ENCODE measurements at regions not wholly inside any gene's neighbourhood (a gene's known extent, or its start where the extent isn't known, plus 50 kb on each side); places are given as distances from the start of the nearest gene placed in this dataset.

GRCh38 chr5:158275511-158275910 lies 416.6 kb upstream of the CLINT1 start:
- no peaks in the 10 kb centered on the region for H3K9me3 ChIP-seq (ENCODE audit: insufficient read depth, low read depth)
- H3K36me3 ChIP-seq (ENCODE audit: low read depth): no peaks in the 10 kb centered on the region
- no peak overlapping the region for H3K4me3 ChIP-seq
- no peak overlapping the region for H2AFZ ChIP-seq
- H3K9me2 ChIP-seq (ENCODE audit: insufficient read depth): no peaks in the 10 kb centered on the region
- intact Hi-C loops (cut with micrococcal nuclease; ENCODE audit: unreplicated experiment): no loop called here
- no peak overlapping the region for H3K27ac ChIP-seq
- H3K27me3 ChIP-seq (ENCODE audit: insufficient read depth, low read depth): no peaks in the 10 kb centered on the region; the same call in 1 of the 2 replicates
- ChIA-PET POLR2A (ENCODE audit: unreplicated experiment) (no interaction called here), CTCF (no interaction called here)
- DNase-seq: no peak
- TF ChIP-seq CTCF (conservative IDR thresholded peaks at IDR 0.05): no peak
- no peak for TF ChIP-seq EZH2 (IDR thresholded peaks at IDR 0.05; ENCODE audit: low read depth)
- H3K4me1 ChIP-seq (replicated peaks; ENCODE audit: insufficient read depth): no peaks in the 10 kb centered on the region
- no TSS peak for BruUV-seq (replicated peaks)
- no peaks in the 10 kb centered on the region for H3K79me2 ChIP-seq (ENCODE audit: low read depth)
- H3K4me2 ChIP-seq: no peak overlapping the region
- no peaks in the 10 kb centered on the region; the same call in 1 of the 2 replicates for H4K20me1 ChIP-seq (ENCODE audit: insufficient read depth)
- no peaks in the 10 kb centered on the region for H3F3A ChIP-seq (ENCODE audit: insufficient read depth, low read depth)

GRCh38 chr5:158273035-158273434 lies 414.1 kb upstream of the CLINT1 start:
- Histone ChIP-seq H3K4me3 (no peak overlapping the region), H3K79me2 (ENCODE audit: low read depth) (no peaks in the 10 kb centered on the region), H3K4me2 (no peak overlapping the region), H3K9me3 (ENCODE audit: insufficient read depth, low read depth) (no peaks in the 10 kb centered on the region), H4K20me1 (ENCODE audit: insufficient read depth) (no peaks in the 10 kb centered on the region; the same call in 1 of the 2 replicates), H3K36me3 (ENCODE audit: low read depth) (no peaks in the 10 kb centered on the region), H2AFZ (no peak overlapping the region), H3F3A (ENCODE audit: insufficient read depth, low read depth) (no peaks in the 10 kb centered on the region), H3K9me2 (ENCODE audit: insufficient read depth) (no peaks in the 10 kb centered on the region), H3K4me1 (replicated peaks; ENCODE audit: insufficient read depth) (no peaks in the 10 kb centered on the region), H3K27ac (no peak overlapping the region), H3K27me3 (ENCODE audit: insufficient read depth, low read depth) (no peaks in the 10 kb centered on the region)
- no peak for DNase-seq
- TF ChIP-seq EZH2 (IDR thresholded peaks at IDR 0.05; ENCODE audit: low read depth) (no peak), CTCF (conservative IDR thresholded peaks at IDR 0.05) (no peak)
- intact Hi-C loops (cut with micrococcal nuclease; ENCODE audit: unreplicated experiment): no loop called here
- POLR2A ChIA-PET (ENCODE audit: unreplicated experiment): no interaction called here
- CTCF ChIA-PET: no interaction called here
- BruUV-seq (replicated peaks): no TSS peak

GRCh38 chr5:158272409-158272808 lies 413.5 kb upstream of the CLINT1 start:
- no peak for DNase-seq
- CTCF ChIA-PET: no interaction called here
- POLR2A ChIA-PET (ENCODE audit: unreplicated experiment): no interaction called here

More at GRCh38 chr5:158272409-158272808, 413.5 kb upstream of the CLINT1 start:
- no peaks in the 10 kb centered on the region for H3K79me2 ChIP-seq (ENCODE audit: low read depth)
- no peak overlapping the region for H3K4me2 ChIP-seq
- H3K9me3 ChIP-seq (ENCODE audit: insufficient read depth, low read depth): no peaks in the 10 kb centered on the region
- H2AFZ ChIP-seq: no peak overlapping the region
- no TSS peak for BruUV-seq (replicated peaks)
- H3F3A ChIP-seq (ENCODE audit: insufficient read depth, low read depth): no peaks in the 10 kb centered on the region
- no peaks in the 10 kb centered on the region for H3K9me2 ChIP-seq (ENCODE audit: insufficient read depth)
- no peaks in the 10 kb centered on the region for H3K36me3 ChIP-seq (ENCODE audit: low read depth)
- H3K4me1 ChIP-seq (replicated peaks; ENCODE audit: insufficient read depth): no peaks in the 10 kb centered on the region
- H3K27me3 ChIP-seq (ENCODE audit: insufficient read depth, low read depth): no peaks in the 10 kb centered on the region
- TF ChIP-seq CTCF (conservative IDR thresholded peaks at IDR 0.05) (no peak), EZH2 (IDR thresholded peaks at IDR 0.05; ENCODE audit: low read depth) (no peak)
- H3K27ac ChIP-seq: no peak overlapping the region
- H3K4me3 ChIP-seq: no peak overlapping the region
- intact Hi-C loops (cut with micrococcal nuclease; ENCODE audit: unreplicated experiment): no loop called here
- H4K20me1 ChIP-seq (ENCODE audit: insufficient read depth): no peaks in the 10 kb centered on the region; the same call in 1 of the 2 replicates
